GM19043 (cell line): ENCODE measurements at regions not wholly inside any gene's neighbourhood (a gene's known extent, or its start where the extent isn't known, plus 50 kb on each side); places are given as distances from the start of the nearest gene placed in this dataset.
"Not testable (repeated sequence)": the region's sequence is repeated elsewhere in the genome, so short reads cannot be mapped to it uniquely, and the experiment has no call there.

Experiments
- ATAC-seq: cut with Tn5 transposase; IDR thresholded peaks from one replicate; pipeline ENCODE4 v1.9.1; 2021; ENCODE audit warnings: low read depth; ENCODE audit not compliant: unreplicated experiment

- ATAC-seq: no peak
Measured at GRCh38 chr14:21894003-21894897, 220.6 kb upstream of the OR4E1 start.

- no peak for ATAC-seq
Measured at GRCh38 chr14:21891921-21892320, 218.3 kb upstream of the OR4E1 start.

- no peak for ATAC-seq
Measured at GRCh38 chr14:21884995-21885394, 211.4 kb upstream of the OR4E1 start.

GRCh38 chr14:21882226-21882625 is 208.6 kb upstream of the OR4E1 start:
- ATAC-seq: no peak

- no peak for ATAC-seq
Measured at GRCh38 chr14:21880918-21881317, 207.3 kb upstream of the OR4E1 start.

- no peak for ATAC-seq
Measured at GRCh38 chr14:21875791-21876190, 202.2 kb upstream of the OR4E1 start.

GRCh38 chr14:21874946-21875345 is 201.3 kb upstream of the OR4E1 start:
- ATAC-seq: no peak

GRCh38 chr14:21874167-21874566 is 200.5 kb upstream of the OR4E1 start:
- ATAC-seq: no peak

- no peak for ATAC-seq
Measured at GRCh38 chr14:21868442-21869046, 194.9 kb upstream of the OR4E1 start.

- no peak for ATAC-seq
Measured at GRCh38 chr14:21867541-21867940, 193.9 kb upstream of the OR4E1 start.

- ATAC-seq: no peak
Measured at GRCh38 chr14:21866479-21866878, 192.9 kb upstream of the OR4E1 start.

- no peak for ATAC-seq
Measured at GRCh38 chr14:21863289-21863688, 189.7 kb upstream of the OR4E1 start.

- ATAC-seq: no peak
Measured at GRCh38 chr14:21861153-21861552, 187.5 kb upstream of the OR4E1 start.

GRCh38 chr14:21860172-21860571 is 186.6 kb upstream of the OR4E1 start:
- no peak for ATAC-seq

- no peak for ATAC-seq
Measured at GRCh38 chr14:21852775-21853174, 179.2 kb upstream of the OR4E1 start.

GRCh38 chr14:21852061-21852664 is 178.5 kb upstream of the OR4E1 start:
- ATAC-seq: peak; percentile 64

GRCh38 chr14:21846902-21847301 is 173.3 kb upstream of the OR4E1 start:
- ATAC-seq: not testable (repeated sequence)

- peak; percentile 59 for ATAC-seq
Measured at GRCh38 chr14:21846227-21846885, 172.7 kb upstream of the OR4E1 start.

- no peak for ATAC-seq
Measured at GRCh38 chr14:21840765-21841164, 167.1 kb upstream of the OR4E1 start.

GRCh38 chr14:21833836-21834235 is 160.2 kb upstream of the OR4E1 start:
- no peak for ATAC-seq

GRCh38 chr14:21825845-21826244 is 152.2 kb upstream of the OR4E1 start:
- ATAC-seq: no peak
